ENCODE measurements at regions not wholly inside any gene's neighbourhood (a gene's known extent, or its start where the extent isn't known, plus 50 kb on each side); places are given as distances from the start of the nearest gene placed in this dataset.

GRCh38 chr13:105059786-105060185 lies 1475.7 kb downstream of the EFNB2 start:
- Histone ChIP-seq H3K27me3 (no peaks in the 10 kb centered on the region), H3K9me3 (peaks cover 0 to 8% (median 0%) of the 10 kb centered on the region in 3 donors), H3K27ac (no peak overlapping the region), H3K4me3 (no peak overlapping the region), H3K36me3 (no peaks in the 10 kb centered on the region), H3K4me1 (no peaks in the 10 kb centered on the region)
- TF ChIP-seq EP300 (IDR thresholded peaks at IDR 0.05) (no peak), CTCF (IDR thresholded peaks at IDR 0.05) (no peak), POLR2A (IDR thresholded peaks at IDR 0.05) (no peak), POLR2AphosphoS5 (IDR thresholded peaks at IDR 0.05) (no peak)
- 89% methylated on average over 7 of the region's 7 CpGs; no CpG with 5 or more reads in 1 of the 2 donors for WGBS, 2 donors (ENCODE audit: low coverage in 1 of 2)
- no peak for ATAC-seq

- H3K36me3 ChIP-seq: no peaks in the 10 kb centered on the region
- no peaks in the 10 kb centered on the region for H3K4me1 ChIP-seq
- H3K27ac ChIP-seq: no peak overlapping the region
- ATAC-seq: no peak
- H3K9me3 ChIP-seq: no peaks in the 10 kb centered on the region
- 69 to 75% methylated on average over 2 of the region's 2 CpGs for WGBS, 2 donors (ENCODE audit: low coverage in 1 of 2)
- no peaks in the 10 kb centered on the region for H3K27me3 ChIP-seq
- TF ChIP-seq POLR2A (IDR thresholded peaks at IDR 0.05): no peak
- TF ChIP-seq POLR2AphosphoS5 (IDR thresholded peaks at IDR 0.05): no peak
- TF ChIP-seq CTCF (IDR thresholded peaks at IDR 0.05): no peak
- no peak for TF ChIP-seq EP300 (IDR thresholded peaks at IDR 0.05)
- no peak overlapping the region for H3K4me3 ChIP-seq
Measured at GRCh38 chr13:105058517-105058916, 1476.9 kb downstream of the EFNB2 start.

DNA sequence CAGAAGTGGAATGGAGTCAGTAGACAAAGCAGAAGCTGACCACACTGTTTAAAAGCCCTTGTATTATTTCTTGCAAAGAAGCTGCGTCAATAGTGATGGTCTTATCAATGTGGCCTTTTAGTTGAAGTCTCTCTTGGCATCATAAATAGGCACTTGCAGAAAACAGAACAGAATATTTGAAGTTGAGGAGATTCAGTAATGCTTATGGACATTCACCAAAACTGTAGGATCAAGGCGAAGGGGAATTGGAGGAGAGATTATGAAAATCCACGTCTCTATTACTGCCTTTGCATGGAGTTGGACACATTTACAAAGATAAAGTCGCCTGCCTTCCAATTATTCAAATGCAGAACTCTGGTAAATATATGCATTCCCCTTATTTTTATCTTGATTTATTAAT lies 1482.8 kb downstream of the EFNB2 start:
- no peaks in the 10 kb centered on the region for H3K9me3 ChIP-seq
- no peak for ATAC-seq
- H3K4me3 ChIP-seq: no peak overlapping the region
- no peaks in the 10 kb centered on the region for H3K4me1 ChIP-seq
- 82 to 94% methylated on average over 3 to 4 of the region's 4 CpGs for WGBS, 2 donors (ENCODE audit: low coverage in 1 of 2)
- H3K27me3 ChIP-seq: no peaks in the 10 kb centered on the region
- no peaks in the 10 kb centered on the region for H3K36me3 ChIP-seq
- TF ChIP-seq EP300 (IDR thresholded peaks at IDR 0.05): no peak
- TF ChIP-seq POLR2A (IDR thresholded peaks at IDR 0.05): no peak
- TF ChIP-seq POLR2AphosphoS5 (IDR thresholded peaks at IDR 0.05): no peak
- no peak for TF ChIP-seq CTCF (IDR thresholded peaks at IDR 0.05)
- H3K27ac ChIP-seq: no peak overlapping the region

DNA sequence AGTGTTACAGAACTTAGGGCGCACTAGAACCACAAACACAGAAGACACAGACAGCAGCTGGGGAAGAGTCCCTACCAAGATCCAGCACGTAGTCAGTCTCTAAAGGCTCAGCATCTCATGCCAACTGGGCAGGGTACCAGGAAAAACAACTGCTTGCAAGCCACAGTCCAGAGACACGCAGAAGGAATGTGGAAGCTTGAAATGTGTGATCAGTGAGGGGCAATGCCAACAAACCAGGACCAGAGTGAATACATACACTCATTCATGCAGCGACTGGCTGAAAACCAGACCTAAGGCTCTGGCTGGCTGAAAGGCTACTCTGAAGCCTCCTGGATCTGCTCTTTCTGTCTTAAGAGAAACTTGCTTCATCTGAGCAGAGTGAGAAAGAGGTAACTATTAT lies 1484.8 kb downstream of the EFNB2 start:
- no peaks in the 10 kb centered on the region for H3K9me3 ChIP-seq
- TF ChIP-seq CTCF (IDR thresholded peaks at IDR 0.05): no peak
- TF ChIP-seq EP300 (IDR thresholded peaks at IDR 0.05): no peak
- no peak for TF ChIP-seq POLR2AphosphoS5 (IDR thresholded peaks at IDR 0.05)
- no peak for TF ChIP-seq POLR2A (IDR thresholded peaks at IDR 0.05)

GRCh38 chr13:105048677-105049076 lies 1486.8 kb downstream of the EFNB2 start:
- WGBS, 2 donors (ENCODE audit: low coverage in 1 of 2): 20 to 33% methylated on average over 1 of the region's 1 CpG
- H3K9me3 ChIP-seq: no peaks in the 10 kb centered on the region
- H3K4me1 ChIP-seq: no peaks in the 10 kb centered on the region
- TF ChIP-seq EP300 (IDR thresholded peaks at IDR 0.05): no peak
- no peak overlapping the region for H3K4me3 ChIP-seq
- H3K27me3 ChIP-seq: no peaks in the 10 kb centered on the region
- H3K36me3 ChIP-seq: no peaks in the 10 kb centered on the region
- no peak overlapping the region for H3K27ac ChIP-seq
- ATAC-seq: no peak

More for the DNA sequence above, 1484.8 kb downstream of the EFNB2 start:
- no peaks in the 10 kb centered on the region for H3K27me3 ChIP-seq
- no peak overlapping the region for H3K4me3 ChIP-seq
- no peaks in the 10 kb centered on the region for H3K4me1 ChIP-seq
- H3K27ac ChIP-seq: no peak overlapping the region
- no peaks in the 10 kb centered on the region for H3K36me3 ChIP-seq
- no peak for ATAC-seq
- 35 to 65% methylated on average over 3 to 4 of the region's 4 CpGs for WGBS, 2 donors (ENCODE audit: low coverage in 1 of 2)

All from gastroesophageal sphincter (tissue), 4 donors.